ENCODE measurements at regions not wholly inside any gene's neighbourhood (a gene's known extent, or its start where the extent isn't known, plus 50 kb on each side); places are given as distances from the start of the nearest gene placed in this dataset.

- Mint-ChIP-seq H3K4me1 (peaks cover 9% of the 10 kb centered on the region), H3K36me3 (no peaks in the 10 kb centered on the region), H3K4me3 (no peak overlapping the region), H3K9me3 (peaks cover 12% of the 10 kb centered on the region), H3K27me3 (ENCODE audit: low read depth) (no peaks in the 10 kb centered on the region), H3K27ac (no peak overlapping the region)
- no peak for ATAC-seq
- ChIA-PET CTCF (no interaction called here), POLR2A (no interaction called here)
- DNase-seq (ENCODE audit: low spot score) = no peak
- no peak for TF ChIP-seq OVOL2 (CRISPR knock-in tag; IDR thresholded peaks at IDR 0.05; ENCODE audit: borderline replicate concordance)
- no peak for TF ChIP-seq TCF7 (CRISPR knock-in tag; IDR thresholded peaks at IDR 0.05; ENCODE audit: low read depth)
- TF ChIP-seq PRDM15 (CRISPR knock-in tag; IDR thresholded peaks at IDR 0.05) = no peak
Observed at GRCh38 chr10:61159253-61159652, 215.3 kb upstream of the RHOBTB1 start.

- CTCF ChIA-PET = no interaction called here
- no peak for DNase-seq (ENCODE audit: low spot score)
- H3K4me3 Mint-ChIP-seq = no peak overlapping the region
- TF ChIP-seq TP53 (CRISPR knock-in tag; IDR thresholded peaks at IDR 0.05) (no peak), IRF2 (CRISPR knock-in tag; IDR thresholded peaks at IDR 0.05; ENCODE audit: borderline replicate concordance, low read depth) (no peak), STAT6 (CRISPR knock-in tag; conservative IDR thresholded peaks at IDR 0.05; ENCODE audit: low read depth) (no peak), ZNF671 (CRISPR knock-in tag; IDR thresholded peaks at IDR 0.05) (no peak), ATF1 (CRISPR knock-in tag; IDR thresholded peaks at IDR 0.05) (no peak)
- no peak overlapping the region for H3K27ac Mint-ChIP-seq
- H3K4me1 Mint-ChIP-seq = peaks cover 9% of the 10 kb centered on the region
- ATAC-seq = no peak
- peaks cover 12% of the 10 kb centered on the region for H3K9me3 Mint-ChIP-seq
- H3K36me3 Mint-ChIP-seq = no peaks in the 10 kb centered on the region
- POLR2A ChIA-PET = no interaction called here
- no peaks in the 10 kb centered on the region for H3K27me3 Mint-ChIP-seq (ENCODE audit: low read depth)
Observed at GRCh38 chr10:61157182-61157581, 213.2 kb upstream of the RHOBTB1 start.

GRCh38 chr10:61153771-61154170, 209.8 kb upstream of the RHOBTB1 start:
- Mint-ChIP-seq H3K27me3 (ENCODE audit: low read depth) (no peaks in the 10 kb centered on the region), H3K36me3 (no peaks in the 10 kb centered on the region), H3K27ac (no peak overlapping the region), H3K4me3 (no peak overlapping the region), H3K4me1 (peaks cover 9% of the 10 kb centered on the region), H3K9me3 (no peaks in the 10 kb centered on the region)
- no peak for DNase-seq (ENCODE audit: low spot score)
- POLR2A ChIA-PET = no interaction called here
- no peak for ATAC-seq
- TF ChIP-seq ZNF416 (CRISPR knock-in tag; IDR thresholded peaks at IDR 0.05) (no peak), RORB (CRISPR knock-in tag; IDR thresholded peaks at IDR 0.05) (no peak), ATF2 (CRISPR knock-in tag; IDR thresholded peaks at IDR 0.05; ENCODE audit: borderline replicate concordance, low read depth) (no peak), ZMAT4 (CRISPR knock-in tag; IDR thresholded peaks at IDR 0.05) (no peak), ZNF671 (CRISPR knock-in tag; IDR thresholded peaks at IDR 0.05) (no peak), NFYB (CRISPR knock-in tag; conservative IDR thresholded peaks at IDR 0.05; ENCODE audit: low read depth) (no peak), ETV6 (CRISPR knock-in tag; IDR thresholded peaks at IDR 0.05) (no peak), E2F1 (CRISPR knock-in tag; IDR thresholded peaks at IDR 0.05) (no peak), ATF1 (CRISPR knock-in tag; IDR thresholded peaks at IDR 0.05) (no peak), CBFB (CRISPR knock-in tag; IDR thresholded peaks at IDR 0.05; ENCODE audit: low read depth) (no peak), NFE2L1 (CRISPR knock-in tag; IDR thresholded peaks at IDR 0.05) (no peak), KAT7 (CRISPR knock-in tag; IDR thresholded peaks at IDR 0.05; ENCODE audit: borderline replicate concordance) (no peak), PRRX2 (CRISPR knock-in tag; IDR thresholded peaks at IDR 0.05) (no peak), GTF2I (CRISPR knock-in tag; conservative IDR thresholded peaks at IDR 0.05) (no peak)
- CTCF ChIA-PET = interaction anchor here (1.9 kb wide), 1 partner anchor 13 kb away, joined by 5 read pairs; no protein-coding TSS in a partner anchor
